GM20000 (cell line): ENCODE measurements at regions not wholly inside any gene's neighbourhood (a gene's known extent, or its start where the extent isn't known, plus 50 kb on each side); places are given as distances from the start of the nearest gene placed in this dataset.

Experiments
- DNase-seq: peaks from one replicate; pipeline ENCODE4 v3.0.0; 2012; ENCODE audit warnings: low spot score
- CTCF ChIP-seq: IDR thresholded peaks from 2 replicates; pipeline ENCODE4 v1.5.1; 2012; ENCODE audit warnings: mild to moderate bottlenecking, control low read depth; ENCODE audit errors: extremely low read depth, missing control alignments

- TF ChIP-seq CTCF = no peak
These were observed 961.9 kb upstream of the TMEM132C start for GRCh38 chr12:127304751-127305725.

GRCh38 chr12:127306604-127307215 is 960.3 kb upstream of the TMEM132C start:
- TF ChIP-seq CTCF = no peak

More at GRCh38 chr12:127304751-127305725, 961.9 kb upstream of the TMEM132C start:
- no peak for DNase-seq

GRCh38 chr12:127307528-127307927 is 959.4 kb upstream of the TMEM132C start:
- DNase-seq = no peak
- no peak for TF ChIP-seq CTCF

More at GRCh38 chr12:127306604-127307215, 960.3 kb upstream of the TMEM132C start:
- no peak for DNase-seq

- no peak for TF ChIP-seq CTCF
- no peak for DNase-seq
These were observed 958.8 kb upstream of the TMEM132C start for GRCh38 chr12:127308148-127308547.

GRCh38 chr12:127310548-127310947 is 956.4 kb upstream of the TMEM132C start:
- no peak for TF ChIP-seq CTCF
- DNase-seq = no peak

GRCh38 chr12:127311720-127312364 is 955.1 kb upstream of the TMEM132C start:
- TF ChIP-seq CTCF = no peak
- no peak for DNase-seq
